A549 (cell line): ENCODE measurements at regions not wholly inside any gene's neighbourhood (a gene's known extent, or its start where the extent isn't known, plus 50 kb on each side); places are given as distances from the start of the nearest gene placed in this dataset.

Experiments used
- CEBPB ChIP-seq, 2 experiments: fragments of >200 bp in 1 of 2; sonication (Bioruptor Twin) in 1 of 2; formaldehyde crosslinking in 1 of 2; IDR thresholded peaks; 2 replicates each; pipeline ENCODE4 v1.6.1; 2012 to 2016
- CTCF ChIP-seq: fragments of >200 bp; sonication (Bioruptor Twin); formaldehyde crosslinking; IDR thresholded peaks from 3 replicates; pipeline ENCODE4 v1.5.1; 2016
- EP300 ChIP-seq, 2 experiments: fragments of >200 bp; sonication (Bioruptor Twin); formaldehyde crosslinking; IDR thresholded peaks; 2 replicates in 1 of 2; 3 replicates in 1 of 2; pipeline ENCODE4 v1.6.1; 2016 to 2017
- JUNB ChIP-seq: fragments of >200 bp; sonication (Bioruptor Twin); formaldehyde crosslinking; IDR thresholded peaks from 2 replicates; pipeline ENCODE4 v1.6.1; 2016
- MAFK ChIP-seq: fragments of 450-650 bp; IDR thresholded peaks from 2 replicates; pipeline ENCODE4 v1.6.1; 2014; ENCODE audit not compliant: partially characterized antibody
- MAX ChIP-seq: IDR thresholded peaks from 2 replicates; pipeline ENCODE4 v1.6.1; 2012
- MAZ ChIP-seq: fragments of 150-350 bp; IDR thresholded peaks from 2 replicates; pipeline ENCODE4 v1.6.1; 2014; ENCODE audit warnings: antibody characterized with exemption, low read depth, low read length, borderline replicate concordance
- POLR2A ChIP-seq: IDR thresholded peaks from 2 replicates; pipeline ENCODE4 v1.6.1; 2012; ENCODE audit warnings: mild to moderate bottlenecking, low read length
- POLR2AphosphoS2 ChIP-seq: conservative IDR thresholded peaks from 2 replicates; pipeline ENCODE4 v1.6.1; 2012; ENCODE audit warnings: low read length, improper control_type of control experiment, inconsistent platforms
- RAD21 ChIP-seq, 2 experiments: fragments of >200 bp in 1 of 2; sonication (Bioruptor Twin) in 1 of 2; formaldehyde crosslinking in 1 of 2; IDR thresholded peaks in 1 of 2; conservative IDR thresholded peaks in 1 of 2; 2 replicates in 1 of 2; 3 replicates in 1 of 2; pipeline ENCODE4 v1.6.1; 2012 to 2018; ENCODE audit warnings: inconsistent platforms in 1 of 2
- SMC3 ChIP-seq: fragments of >200 bp; sonication (Bioruptor Twin); formaldehyde crosslinking; IDR thresholded peaks from 3 replicates; pipeline ENCODE4 v1.6.1; 2018; ENCODE audit warnings: inconsistent platforms

GRCh38 chr1:94707321-94708298, 112.5 kb upstream of the SLC44A3 start:
- TF ChIP-seq RAD21 (conservative IDR thresholded peaks at IDR 0.05 in 1 of 2, IDR thresholded peaks at IDR 0.05 in 1 of 2) (no peak), CTCF (no peak), CEBPB (IDR thresholded peaks at IDR 0.05) (no peak), MAX (no peak), POLR2AphosphoS2 (no peak), POLR2A (no peak), SMC3 (no peak), MAZ (no peak), MAFK (no peak), JUNB (no peak), EP300 (IDR thresholded peaks at IDR 0.05) (no peak)
